GM23248 (cell line): ENCODE measurements at regions not wholly inside any gene's neighbourhood (a gene's known extent, or its start where the extent isn't known, plus 50 kb on each side); places are given as distances from the start of the nearest gene placed in this dataset.
A peak's percentile ranks its signal among the peaks of the same experiment; 100 is the strongest.
"Not testable (repeated sequence)": the region's sequence is repeated elsewhere in the genome, so short reads cannot be mapped to it uniquely, and the experiment has no call there.

Source experiments
- DNase-seq: peaks from one replicate; pipeline ENCODE4 v3.0.0-alpha.2; 2015
- H2AFZ ChIP-seq: fragments of 200-600 bp; sonication (generic); 2 replicates; pipeline ENCODE4 v1.6.1; 2016; ENCODE audit warnings: antibody characterized with exemption
- H3F3A ChIP-seq: fragments of 200-600 bp; sonication (generic); 2 replicates; pipeline ENCODE4 v1.6.1; 2016; ENCODE audit warnings: mild to moderate bottlenecking, antibody characterized with exemption, mixed run types; ENCODE audit not compliant: insufficient read depth
- H3K27ac ChIP-seq: fragments of 200-600 bp; sonication (generic); 2 replicates; pipeline ENCODE4 v1.5.1; 2016; ENCODE audit warnings: mild to moderate bottlenecking
- H3K27me3 ChIP-seq: fragments of 200-600 bp; sonication (generic); replicated peaks from 2 replicates; pipeline ENCODE4 v1.6.1; 2016; ENCODE audit warnings: mild to moderate bottlenecking; ENCODE audit not compliant: insufficient read depth
- H3K36me3 ChIP-seq: fragments of 200-600 bp; sonication (generic); 2 replicates; pipeline ENCODE4 v1.6.1; 2016; ENCODE audit warnings: low read depth, mild to moderate bottlenecking
- H3K4me1 ChIP-seq: fragments of 200-600 bp; sonication (generic); 2 replicates; pipeline ENCODE4 v1.6.1; 2016; ENCODE audit warnings: mild to moderate bottlenecking; ENCODE audit not compliant: insufficient read depth
- H3K4me2 ChIP-seq: fragments of 200-600 bp; sonication (generic); one replicate; pipeline ENCODE4 v1.6.1; 2016; ENCODE audit warnings: mild to moderate bottlenecking; ENCODE audit not compliant: unreplicated experiment
- H3K4me3 ChIP-seq: fragments of 200-600 bp; sonication (generic); 2 replicates; pipeline ENCODE4 v1.5.1; 2016; ENCODE audit warnings: mild to moderate bottlenecking
- H3K79me2 ChIP-seq: fragments of 200-600 bp; sonication (generic); 2 replicates; pipeline ENCODE4 v1.6.1; 2016; ENCODE audit warnings: mild to moderate bottlenecking; ENCODE audit not compliant: insufficient read depth
- H3K9ac ChIP-seq: fragments of 200-600 bp; sonication (generic); 2 replicates; pipeline ENCODE4 v1.6.1; 2016; ENCODE audit warnings: mild to moderate bottlenecking
- H3K9me2 ChIP-seq: fragments of 200-600 bp; sonication (generic); 2 replicates; pipeline ENCODE4 v1.6.1; 2016; ENCODE audit warnings: mixed run types, mild to moderate bottlenecking, moderate library complexity; ENCODE audit not compliant: insufficient read depth
- H3K9me3 ChIP-seq: fragments of 200-600 bp; sonication (generic); one replicate; pipeline ENCODE4 v1.6.1; 2017; ENCODE audit warnings: low read depth
- H4K20me1 ChIP-seq: fragments of 200-600 bp; sonication (generic); 2 replicates; pipeline ENCODE4 v1.6.0; 2016; ENCODE audit not compliant: insufficient read depth
- EZH2 ChIP-seq: fragments of 200-600 bp; sonication (generic); IDR thresholded peaks from 2 replicates; pipeline ENCODE4 v1.6.1; 2018; ENCODE audit warnings: antibody characterized with exemption, mild to moderate bottlenecking; ENCODE audit not compliant: insufficient read depth, poor library complexity, severe bottlenecking
- EZH2phosphoT487 ChIP-seq: fragments of 200-600 bp; sonication (generic); IDR thresholded peaks from 2 replicates; pipeline ENCODE4 v1.6.1; 2018; ENCODE audit warnings: antibody characterized with exemption, moderate library complexity, mild to moderate bottlenecking, low read depth; ENCODE audit not compliant: insufficient read depth
- WGBS, 2 experiments: methylation state at CpG; one replicate each; pipeline ENCODE4 v1.1.6; 2015 to 2017; ENCODE audit warnings: low lambda C conversion rate in 2 of 2, low coverage in 1 of 2; ENCODE audit errors: missing lambda C conversion rate in 2 of 2; 5-methylcytosine and 5-hydroxymethylcytosine counted together
- in situ Hi-C: fragments of 300-500 bp; cut with MboI; formaldehyde crosslinking; loops from 2 replicates; pipeline ENCODE4 v1.15.0; 2020

- no peaks in the 10 kb centered on the region for H3K27me3 ChIP-seq
- H3K9me3 ChIP-seq, result no peaks in the 10 kb centered on the region
- H3K36me3 ChIP-seq, result no peaks in the 10 kb centered on the region
- H3K9ac ChIP-seq, result no peak overlapping the region
- DNase-seq, result no peak
- TF ChIP-seq EZH2phosphoT487 (no peak), EZH2 (no peak)
- no peak overlapping the region for H2AFZ ChIP-seq
- H3K4me3 ChIP-seq, result no peak overlapping the region
- 95% methylated on average over 3 of the region's 3 CpGs for WGBS, 2 experiments
- no peak overlapping the region for H3K4me2 ChIP-seq
- peaks cover 2% of the 10 kb centered on the region; the same call in 1 of the 2 replicates for H3K4me1 ChIP-seq
- H3F3A ChIP-seq, result peaks cover 10% of the 10 kb centered on the region
- H3K9me2 ChIP-seq, result no peaks in the 10 kb centered on the region
- in situ Hi-C loops, result no loop called here
- no peak overlapping the region for H3K27ac ChIP-seq
- H4K20me1 ChIP-seq, result no peaks in the 10 kb centered on the region; the same call in 1 of the 2 replicates
- H3K79me2 ChIP-seq, result peaks cover 83% of the 10 kb centered on the region
These were observed 388.7 kb downstream of the UTRN start for GRCh38 chr6:144673807-144674206.

- no peaks in the 10 kb centered on the region for H3K27me3 ChIP-seq
- no peak for DNase-seq
- no peak overlapping the region for H3K4me2 ChIP-seq
- no peak overlapping the region for H3K4me3 ChIP-seq
- no peaks in the 10 kb centered on the region; the same call in 1 of the 2 replicates for H4K20me1 ChIP-seq
- no peak overlapping the region for H3K27ac ChIP-seq
- peaks cover 77% of the 10 kb centered on the region for H3K79me2 ChIP-seq
- no peak overlapping the region for H3K9ac ChIP-seq
- no peak for TF ChIP-seq EZH2
- 86 to 88% methylated on average over 6 of the region's 6 CpGs for WGBS, 2 experiments
- peaks cover 14% of the 10 kb centered on the region for H3K4me1 ChIP-seq
- peaks cover 19% of the 10 kb centered on the region for H3F3A ChIP-seq
- in situ Hi-C loops, result no loop called here
- H3K9me3 ChIP-seq, result no peaks in the 10 kb centered on the region
- H3K36me3 ChIP-seq, result no peaks in the 10 kb centered on the region
- no peak overlapping the region for H2AFZ ChIP-seq
- no peaks in the 10 kb centered on the region for H3K9me2 ChIP-seq
These were observed 390.2 kb downstream of the UTRN start for GRCh38 chr6:144675231-144675861.

DNA sequence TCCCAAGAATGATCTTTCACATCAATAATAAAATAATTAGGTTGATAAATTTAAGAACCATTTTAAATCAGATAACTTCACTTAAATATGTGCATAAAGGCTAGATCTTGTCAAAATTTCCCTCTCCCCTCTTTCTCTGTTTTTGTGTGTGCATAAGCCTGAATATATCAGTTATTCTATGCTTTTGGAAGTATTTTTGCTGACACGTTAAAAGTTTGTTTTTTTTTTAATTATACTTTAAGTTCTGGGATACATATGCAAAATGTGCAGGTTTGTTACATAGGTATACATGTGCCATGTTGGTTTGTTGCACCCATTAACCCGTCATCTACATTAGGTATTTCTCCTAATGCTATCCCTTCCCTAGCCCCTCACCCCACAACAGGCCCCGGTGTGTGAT lies 391.2 kb downstream of the UTRN start:
- H4K20me1 ChIP-seq, H3K9me3 ChIP-seq, DNase-seq, H2AFZ ChIP-seq, in situ Hi-C loops, H3K36me3 ChIP-seq, H3K27me3 ChIP-seq, H3K9ac ChIP-seq, H3K9me2 ChIP-seq, H3K4me2 ChIP-seq, H3K4me3 ChIP-seq, H3K27ac ChIP-seq: not testable (repeated sequence)
- H3K4me1 ChIP-seq, result peaks cover 14% of the 10 kb centered on the region
- H3F3A ChIP-seq, result peaks cover 19% of the 10 kb centered on the region
- peaks cover 67% of the 10 kb centered on the region for H3K79me2 ChIP-seq
- WGBS, 2 experiments, result 97% methylated on average over 3 of the region's 3 CpGs

GRCh38 chr6:144677263-144677662 lies 392.1 kb downstream of the UTRN start:
- H3K9ac ChIP-seq, H3K27me3 ChIP-seq, H4K20me1 ChIP-seq, H3K9me2 ChIP-seq, H3K4me2 ChIP-seq, H3K27ac ChIP-seq, H3K36me3 ChIP-seq, H2AFZ ChIP-seq, H3K4me3 ChIP-seq, DNase-seq, in situ Hi-C loops, H3K9me3 ChIP-seq: not testable (repeated sequence)
- peaks cover 14% of the 10 kb centered on the region for H3K4me1 ChIP-seq
- peaks cover 19% of the 10 kb centered on the region for H3F3A ChIP-seq
- 96 to 100% methylated on average over 4 of the region's 4 CpGs for WGBS, 2 experiments
- peaks cover 57% of the 10 kb centered on the region for H3K79me2 ChIP-seq

GRCh38 chr6:144678844-144679243 lies 393.7 kb downstream of the UTRN start:
- 17 to 25% methylated on average over 1 of the region's 1 CpG for WGBS, 2 experiments
- Histone ChIP-seq H3K27ac (peak overlapping the region; percentile 38), H3K79me2 (peaks cover 43% of the 10 kb centered on the region), H3K4me1 (peaks cover 18% of the 10 kb centered on the region), H4K20me1 (no peaks in the 10 kb centered on the region), H3K4me2 (no peak overlapping the region), H3K4me3 (no peak overlapping the region), H3K9me2 (no peaks in the 10 kb centered on the region), H3K36me3 (no peaks in the 10 kb centered on the region), H3F3A (peaks cover 24% of the 10 kb centered on the region), H3K9ac (no peak overlapping the region), H3K27me3 (no peaks in the 10 kb centered on the region), H3K9me3 (no peaks in the 10 kb centered on the region), H2AFZ (no peak overlapping the region)
- in situ Hi-C loops, result no loop called here
- no peak for TF ChIP-seq EZH2
- TF ChIP-seq EZH2phosphoT487, result no peak
- peak; percentile 78 for DNase-seq
